GM18498 (cell line): ENCODE measurements at regions not wholly inside any gene's neighbourhood (a gene's known extent, or its start where the extent isn't known, plus 50 kb on each side); places are given as distances from the start of the nearest gene placed in this dataset.

ENCODE experiments used
- ATAC-seq: cut with Tn5 transposase; IDR thresholded peaks from one replicate; pipeline ENCODE4 v1.9.1; 2021; ENCODE audit warnings: mild to moderate bottlenecking, moderate library complexity; ENCODE audit not compliant: unreplicated experiment

DNA sequence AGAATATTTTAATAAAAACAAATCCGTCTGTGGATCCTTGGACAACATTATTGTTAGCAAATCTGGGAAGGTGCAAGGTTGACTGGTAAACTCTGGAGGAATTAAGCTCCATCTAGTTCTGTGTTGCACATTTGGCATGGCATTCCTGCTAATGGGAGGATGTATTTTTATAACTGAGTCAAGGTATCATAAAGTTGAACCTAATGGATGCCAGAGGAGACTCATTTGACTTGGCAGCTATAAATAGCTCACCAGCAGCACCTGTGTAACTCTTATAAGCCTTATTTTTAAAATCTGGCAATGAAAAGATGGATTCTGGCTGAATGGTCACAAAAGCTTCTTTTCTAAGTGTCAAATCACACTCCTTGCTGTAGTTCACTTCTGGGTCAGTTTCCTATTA is 118.5 kb upstream of the ADAMTS5 start:
- ATAC-seq: no peak

DNA sequence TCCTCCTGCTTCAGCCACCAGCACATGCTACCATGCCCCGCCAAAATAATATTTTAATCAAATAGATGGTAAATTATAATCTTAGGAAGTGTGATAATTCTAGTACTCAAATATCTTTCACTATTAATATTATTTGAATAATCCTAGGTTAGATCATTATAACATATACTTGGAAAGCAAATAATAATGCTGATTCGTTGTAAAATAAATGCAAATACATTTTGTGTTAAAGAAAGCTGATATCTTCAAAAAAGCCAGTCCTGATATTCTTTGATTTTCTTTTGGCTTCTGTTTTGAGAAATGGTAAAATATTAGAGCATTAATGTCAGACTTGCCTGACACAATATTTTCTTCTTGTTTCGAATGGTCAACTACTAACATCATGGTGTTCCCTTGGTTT is 116.3 kb upstream of the ADAMTS5 start:
- ATAC-seq: no peak

DNA sequence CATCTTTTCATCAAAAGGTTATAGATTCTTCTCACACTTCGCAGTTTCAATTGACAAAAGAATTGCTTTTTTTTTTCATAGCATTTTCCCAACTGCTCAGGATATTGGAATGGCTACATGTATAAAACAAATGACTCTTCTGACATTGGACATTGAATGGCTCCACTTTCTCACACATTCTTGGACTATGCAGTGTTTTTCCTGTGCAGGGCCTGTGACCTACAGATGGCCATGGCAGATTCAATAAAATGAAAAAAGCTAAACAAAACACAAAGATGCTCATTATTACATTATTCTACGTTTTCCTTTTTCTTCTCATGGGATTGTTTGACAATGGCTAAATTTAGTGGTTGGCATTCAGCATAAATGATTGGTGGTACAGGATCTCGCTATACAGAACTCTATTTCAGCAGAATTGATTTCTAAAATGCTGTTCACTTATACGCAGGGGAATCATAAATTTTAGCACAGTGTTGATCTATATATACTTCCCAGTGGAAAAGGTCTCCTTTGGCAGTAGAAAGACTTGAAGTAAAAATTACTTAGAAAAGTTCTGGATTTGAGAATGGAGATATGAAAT is 115.6 kb upstream of the ADAMTS5 start:
- ATAC-seq: no peak

DNA sequence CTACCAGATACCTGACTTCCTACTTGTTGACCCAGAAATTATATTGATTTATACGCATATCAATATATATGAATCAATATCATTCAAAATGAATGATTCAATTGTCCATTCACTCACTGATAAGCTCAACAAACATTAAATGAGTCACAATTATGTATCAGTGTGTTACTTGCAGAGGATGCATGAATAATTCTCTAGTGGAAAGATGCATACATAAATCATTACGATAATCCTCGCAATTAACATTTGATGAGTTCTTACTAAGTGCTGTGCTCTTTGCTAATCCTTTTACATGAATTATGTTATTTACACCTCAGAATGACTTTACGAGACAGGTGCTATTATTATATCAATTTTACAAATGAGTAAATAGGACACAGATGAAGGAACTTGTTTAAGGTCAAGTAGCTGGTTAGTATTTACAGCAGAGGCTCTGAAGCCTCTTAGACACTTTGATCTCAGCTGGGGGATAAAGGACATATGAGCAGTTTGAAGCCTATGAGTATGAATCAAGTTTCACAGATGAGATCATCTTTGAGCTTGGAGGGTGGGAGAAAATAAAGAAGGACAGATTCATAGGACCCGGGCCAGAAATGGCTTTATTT is 112.8 kb upstream of the ADAMTS5 start:
- ATAC-seq: no peak

DNA sequence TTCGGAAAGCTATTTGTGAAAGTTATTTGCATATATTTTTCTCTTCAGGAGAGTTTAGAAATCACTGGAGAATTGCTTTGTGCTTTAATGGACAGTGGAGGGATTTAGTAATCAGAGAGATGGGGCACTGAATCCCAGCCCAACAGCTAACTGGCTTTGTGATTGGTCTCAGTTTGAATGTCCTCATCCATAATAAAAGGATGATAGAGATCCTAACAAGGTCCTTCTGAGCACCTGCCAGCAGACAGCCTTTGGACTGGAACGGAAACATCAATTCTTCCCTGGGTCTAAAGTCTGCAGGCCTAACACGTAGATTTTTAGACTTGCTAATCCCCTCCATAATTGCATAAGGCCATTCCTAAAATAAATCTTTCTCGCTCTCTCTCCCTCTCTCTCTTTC is 112.0 kb upstream of the ADAMTS5 start:
- ATAC-seq: no peak

DNA sequence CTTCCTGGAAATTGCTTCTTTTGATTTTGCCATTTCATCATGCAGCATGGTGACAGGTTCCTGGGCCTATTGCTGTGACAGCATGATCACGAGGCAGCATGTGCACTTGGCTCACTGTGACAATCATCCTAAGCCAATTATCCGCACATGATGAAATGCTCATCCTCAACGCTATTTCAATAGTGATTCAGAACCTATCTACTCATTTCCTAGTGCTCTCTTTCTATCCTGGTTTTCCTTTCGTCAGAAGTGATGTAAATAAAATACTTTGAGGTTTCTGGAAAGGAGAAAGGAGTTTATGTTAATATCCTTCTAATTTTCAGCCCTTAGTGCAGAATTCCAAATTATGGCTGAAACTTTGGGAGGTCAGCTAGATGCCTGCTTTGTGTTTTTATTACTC is 110.6 kb upstream of the ADAMTS5 start:
- no peak for ATAC-seq

DNA sequence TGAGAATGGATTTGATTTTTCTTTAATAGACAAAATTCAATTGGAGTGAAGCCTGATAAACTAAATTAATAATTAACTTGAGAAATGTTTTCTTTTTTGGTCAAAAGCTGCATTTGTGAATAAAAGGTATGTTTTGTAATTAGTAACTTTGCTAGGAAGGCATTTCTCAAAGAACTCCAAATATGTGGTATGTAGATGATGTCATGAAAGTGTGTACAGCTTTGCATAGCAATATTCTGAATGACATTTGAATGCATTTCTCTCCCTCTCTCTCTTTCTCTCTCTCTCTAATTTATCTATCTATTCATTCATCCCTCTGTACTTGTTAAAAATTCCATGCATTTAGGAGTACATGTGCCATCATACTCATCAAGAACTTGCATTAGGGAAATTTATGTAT is 109.1 kb upstream of the ADAMTS5 start:
- ATAC-seq: no peak

DNA sequence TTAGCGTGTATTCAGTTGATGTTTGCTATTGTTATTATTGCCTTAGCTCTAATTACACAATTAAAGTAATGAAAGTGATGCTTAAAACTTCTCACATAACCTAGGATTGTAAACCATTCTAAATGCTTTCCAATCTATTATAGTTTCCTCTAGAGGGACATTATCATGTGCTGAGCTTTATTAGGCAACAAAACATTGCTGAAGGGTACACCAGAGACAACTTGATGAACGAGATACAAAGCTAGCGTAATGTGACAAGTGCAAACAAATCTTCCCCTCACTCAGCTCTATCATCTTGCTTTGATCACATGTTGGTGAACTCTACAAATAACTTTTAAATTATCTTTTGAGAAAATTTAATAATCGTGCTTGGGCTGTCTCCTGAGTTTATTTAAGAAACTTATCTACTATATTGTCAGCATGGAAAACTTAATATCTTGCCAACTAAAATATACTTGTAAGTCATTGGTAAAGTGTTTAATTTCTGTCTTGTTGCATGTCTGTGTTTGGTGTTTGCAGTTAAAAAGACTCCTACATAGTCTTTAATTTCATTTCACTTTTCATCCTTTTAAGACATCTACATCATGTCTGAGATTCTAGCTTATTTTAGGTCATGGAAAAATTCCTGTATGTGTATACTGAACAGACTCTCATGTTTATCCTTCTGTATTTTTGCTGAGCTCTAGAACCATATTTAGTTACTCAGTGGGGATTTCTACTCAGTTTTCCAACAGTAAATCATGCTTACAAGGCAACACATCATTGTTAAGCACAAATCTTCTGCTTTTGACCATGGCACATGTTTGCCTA is 104.2 kb upstream of the ADAMTS5 start:
- ATAC-seq: no peak

DNA sequence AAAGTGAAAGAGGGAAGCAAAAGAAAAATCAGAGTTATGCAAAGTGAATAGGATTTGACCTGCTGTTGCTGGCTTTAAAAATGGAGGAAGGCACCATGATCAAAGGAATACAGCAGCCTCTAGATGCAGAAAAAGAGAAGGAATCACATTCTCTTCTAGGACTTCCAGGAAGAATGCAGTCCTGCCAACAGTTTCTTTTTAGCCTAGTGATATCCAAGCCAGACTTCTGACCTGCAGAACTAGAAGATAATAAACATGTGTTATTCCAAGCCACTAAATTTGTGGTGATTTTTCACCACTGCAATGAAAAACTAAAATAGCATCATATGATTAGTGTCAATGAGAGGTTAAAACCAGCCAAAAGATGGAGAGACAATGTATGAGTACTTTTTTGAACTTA is 101.9 kb upstream of the ADAMTS5 start:
- no peak for ATAC-seq

DNA sequence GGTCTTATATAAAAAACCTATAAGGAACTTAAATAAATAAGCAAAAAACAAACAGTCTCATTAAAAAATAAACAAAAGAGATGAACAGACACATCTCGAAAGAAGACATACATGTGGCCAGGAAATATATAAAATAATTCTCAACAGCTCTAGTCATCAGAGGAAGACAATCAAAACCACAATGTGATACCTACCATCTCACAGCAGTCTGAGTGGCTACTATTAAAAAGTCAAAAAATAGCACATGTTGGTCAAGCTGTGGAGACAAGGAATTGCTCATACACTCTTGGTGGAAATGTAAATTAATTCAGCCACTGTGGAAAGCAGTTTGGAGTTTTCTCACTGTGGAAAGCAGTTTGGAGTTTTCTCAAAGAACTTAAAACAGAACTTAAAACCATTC is 100.3 kb upstream of the ADAMTS5 start:
- no peak for ATAC-seq

DNA sequence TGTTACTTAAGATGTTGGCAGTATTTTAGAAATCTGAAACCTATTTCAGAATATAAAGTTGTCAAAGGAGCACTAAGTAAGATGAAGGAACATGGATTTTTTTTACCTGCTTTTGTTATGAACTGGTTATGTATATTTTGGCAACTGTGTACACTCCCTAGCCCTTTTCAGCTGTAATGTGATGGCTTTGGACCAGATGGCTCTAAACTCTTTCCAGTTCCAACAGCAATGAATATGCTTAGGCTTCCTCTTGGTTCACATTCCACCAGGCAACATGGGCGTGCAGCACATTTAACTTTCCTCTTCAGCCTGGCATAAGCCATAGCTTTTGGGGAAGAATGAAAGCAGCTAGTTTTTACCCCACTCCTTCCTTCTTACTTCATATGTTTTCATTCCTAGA is 95.6 kb upstream of the ADAMTS5 start:
- no peak for ATAC-seq

DNA sequence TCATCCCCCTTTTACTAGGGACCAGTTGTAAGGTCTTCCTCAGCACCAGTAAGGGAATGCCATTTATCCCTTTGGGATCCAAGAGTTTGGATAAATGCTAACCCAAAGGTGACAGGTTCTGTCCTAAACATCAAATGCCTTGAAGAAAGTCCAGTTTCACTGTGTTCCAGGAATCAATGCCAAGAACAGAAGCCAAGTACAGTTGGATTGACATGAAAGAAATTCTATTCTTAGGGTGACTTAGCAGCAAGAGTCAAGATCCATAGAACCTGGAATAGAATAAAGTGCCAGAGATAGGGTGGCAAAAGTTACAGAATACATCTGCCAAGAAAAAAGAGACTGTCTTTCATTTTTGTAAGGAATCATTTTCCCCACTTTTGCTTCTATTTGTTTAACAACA is 94.9 kb upstream of the ADAMTS5 start:
- no peak for ATAC-seq

DNA sequence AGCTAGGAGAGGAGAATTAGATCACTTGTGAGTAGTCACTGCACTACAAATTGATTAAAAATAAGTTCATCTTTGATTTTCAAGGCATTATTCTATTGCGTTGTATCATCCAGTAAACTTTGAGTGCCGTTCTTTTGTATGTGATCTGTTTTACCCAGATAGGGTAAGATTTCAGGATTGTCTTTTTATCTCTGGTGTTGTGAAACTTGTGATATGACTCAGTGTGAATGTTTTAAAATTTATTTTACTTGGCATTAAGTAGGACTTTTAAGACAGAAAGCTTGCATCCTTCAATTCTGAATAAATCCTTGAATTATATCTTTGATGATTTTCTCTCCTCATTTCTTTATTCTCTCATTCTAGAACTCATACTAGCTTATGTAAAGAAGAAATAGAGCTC is 93.3 kb upstream of the ADAMTS5 start:
- ATAC-seq: no peak

DNA sequence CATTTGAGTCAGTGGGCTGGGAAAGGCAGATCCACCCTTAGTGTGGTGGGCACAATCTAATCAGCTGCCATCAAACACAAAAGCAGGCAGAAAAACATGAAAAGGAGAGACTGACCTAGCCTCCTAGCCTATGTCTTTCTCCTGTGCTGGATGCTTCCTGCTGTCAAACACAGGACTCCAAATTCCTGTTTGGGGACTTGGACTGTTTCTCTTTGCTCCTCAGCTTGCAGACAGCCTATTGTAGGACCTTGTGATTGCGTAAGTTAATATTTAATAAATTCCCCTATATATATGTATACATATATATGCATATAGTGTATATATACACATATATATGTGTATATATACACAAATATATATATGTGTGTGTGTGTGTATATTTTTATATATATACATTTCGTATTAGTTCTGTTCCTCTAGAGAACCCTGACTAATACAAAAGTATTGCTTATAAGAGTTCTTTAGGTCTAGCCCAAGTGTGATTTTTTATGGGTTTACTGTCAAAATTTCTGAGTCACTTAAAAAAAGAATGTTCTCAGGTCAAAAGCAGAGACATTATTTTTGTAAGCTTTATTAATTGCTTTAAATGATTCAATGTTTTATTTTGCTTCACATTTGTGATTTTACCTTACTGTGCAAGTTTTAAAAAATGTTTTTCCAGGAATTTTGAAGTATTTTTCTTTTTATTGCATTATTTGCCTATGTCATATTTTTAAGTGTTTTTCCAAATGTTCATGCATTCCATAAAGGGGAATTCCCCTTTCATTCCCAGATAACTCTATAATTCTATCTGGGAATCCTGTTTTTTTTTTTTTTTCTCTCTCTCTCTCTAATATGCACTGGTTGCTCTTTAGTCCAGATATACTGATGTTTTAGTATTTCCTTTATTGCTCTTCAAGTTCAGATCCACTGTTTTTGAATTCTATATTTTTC is 92.1 kb upstream of the ADAMTS5 start:
- ATAC-seq: no peak

DNA sequence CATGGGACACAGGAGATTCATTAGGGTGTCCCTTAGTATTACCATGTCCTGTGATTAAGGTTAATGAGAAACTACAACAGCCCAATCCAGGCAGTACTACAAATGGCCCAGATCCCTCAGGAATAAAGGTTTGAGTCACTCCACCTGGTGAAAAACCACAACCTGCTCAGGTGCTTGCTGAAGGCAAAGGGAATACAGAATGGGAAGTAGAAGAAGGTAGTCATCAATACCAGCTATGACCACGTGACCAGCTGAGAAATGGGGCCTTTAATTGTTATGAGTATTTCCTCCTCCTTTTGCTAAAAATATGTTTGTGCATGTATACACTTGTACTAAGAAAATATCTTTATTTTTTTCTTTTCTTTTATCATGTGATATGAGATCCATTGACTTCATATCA is 91.1 kb upstream of the ADAMTS5 start:
- no peak for ATAC-seq

DNA sequence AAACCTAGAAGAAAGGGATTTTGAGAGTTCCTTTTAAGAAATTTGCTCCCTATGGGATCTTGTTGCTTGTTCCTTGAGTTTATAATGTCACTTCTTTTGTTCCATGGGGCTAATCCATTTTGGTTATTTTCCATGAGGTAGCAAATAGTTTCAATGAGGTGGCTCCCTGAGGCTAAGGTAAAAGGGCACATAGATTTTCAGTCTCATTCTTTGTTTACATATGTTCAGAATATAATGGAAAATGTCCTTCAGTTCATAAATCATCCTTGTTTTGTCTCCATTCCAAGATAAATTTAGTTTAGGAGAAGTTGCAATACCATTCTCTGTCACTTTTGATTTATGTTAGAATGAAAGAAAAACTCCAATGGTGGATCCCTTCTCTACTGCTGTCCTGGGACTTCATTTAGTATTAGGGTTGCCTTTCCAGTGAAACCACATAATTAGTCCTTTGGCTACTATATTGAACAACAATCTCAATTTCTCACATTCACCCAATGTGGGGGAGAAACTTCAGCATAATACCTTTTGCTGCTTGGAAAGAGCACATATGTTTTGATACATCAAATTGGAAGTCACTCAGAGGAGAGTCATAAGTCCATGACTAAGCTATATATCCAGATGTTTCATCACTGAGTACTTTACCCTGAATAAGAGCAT is 80.9 kb upstream of the ADAMTS5 start:
- no peak for ATAC-seq

DNA sequence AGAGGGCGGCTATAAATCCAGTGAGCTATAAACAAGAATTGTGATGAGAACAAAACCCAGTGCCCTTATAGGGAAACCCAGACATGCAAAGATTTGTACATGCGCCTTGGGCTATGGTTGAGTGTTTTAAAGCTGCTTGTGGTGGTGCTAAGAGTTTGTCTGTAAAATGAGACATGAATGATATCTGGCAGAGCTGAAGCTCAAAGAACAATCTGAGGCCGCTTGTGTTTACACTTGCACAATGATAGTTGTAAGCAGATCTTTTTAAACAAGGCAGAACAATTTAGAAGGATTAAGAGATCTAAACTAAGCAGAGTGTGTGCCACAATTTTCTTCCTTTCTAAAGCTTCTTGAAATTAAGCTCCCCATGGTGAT is 80.4 kb upstream of the ADAMTS5 start:
- no peak for ATAC-seq

DNA sequence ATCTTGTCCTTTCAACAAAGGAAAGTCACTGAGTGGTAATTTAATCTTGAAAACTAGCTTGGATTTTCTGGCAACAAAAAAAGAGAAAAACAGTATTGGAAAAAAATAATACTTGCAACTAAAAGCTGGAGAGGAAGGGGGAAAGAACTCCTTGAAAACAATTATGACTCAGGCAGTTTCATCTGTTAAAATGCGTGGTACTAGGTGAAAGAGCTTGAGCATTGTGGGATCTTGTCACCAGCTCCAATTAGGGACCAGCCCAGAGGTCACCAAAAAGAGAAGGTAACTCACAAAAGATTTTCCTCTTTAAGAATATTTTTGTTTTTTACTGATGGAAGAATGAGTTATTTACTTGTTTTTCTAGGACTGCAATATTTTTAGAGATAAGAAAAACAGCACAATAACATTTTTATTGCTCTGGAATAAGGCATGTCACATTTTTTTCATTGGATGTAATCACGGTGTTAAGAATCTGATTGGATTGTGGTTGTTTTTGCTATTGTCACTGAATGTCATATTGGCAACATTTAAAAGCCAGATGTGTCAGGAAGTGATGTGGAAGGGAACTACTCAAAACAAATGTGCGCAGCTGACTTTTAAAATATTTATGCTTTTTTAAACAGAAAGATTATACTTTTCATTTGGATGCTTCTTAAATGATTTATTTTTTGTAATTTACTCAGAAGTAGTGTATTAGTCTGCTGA is 78.5 kb upstream of the ADAMTS5 start:
- ATAC-seq: no peak

DNA sequence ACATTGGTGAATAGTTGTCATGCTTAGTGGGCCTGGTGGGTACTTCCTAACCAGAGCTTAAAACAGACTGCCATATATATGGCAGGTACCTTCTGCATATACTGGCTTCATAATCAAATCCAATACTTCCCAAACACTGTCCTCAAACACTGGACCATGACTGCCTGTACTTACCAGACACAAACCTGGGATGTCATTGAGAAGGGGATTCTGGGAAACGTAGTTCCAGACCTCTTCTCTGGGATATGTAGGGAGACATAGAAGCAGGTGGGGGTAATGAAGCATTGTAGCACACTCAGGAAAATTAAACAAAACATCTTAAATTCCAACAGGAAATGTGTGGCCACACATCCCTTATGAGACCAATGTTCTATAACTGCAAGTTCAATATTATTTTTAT is 76.5 kb upstream of the ADAMTS5 start:
- ATAC-seq: no peak

DNA sequence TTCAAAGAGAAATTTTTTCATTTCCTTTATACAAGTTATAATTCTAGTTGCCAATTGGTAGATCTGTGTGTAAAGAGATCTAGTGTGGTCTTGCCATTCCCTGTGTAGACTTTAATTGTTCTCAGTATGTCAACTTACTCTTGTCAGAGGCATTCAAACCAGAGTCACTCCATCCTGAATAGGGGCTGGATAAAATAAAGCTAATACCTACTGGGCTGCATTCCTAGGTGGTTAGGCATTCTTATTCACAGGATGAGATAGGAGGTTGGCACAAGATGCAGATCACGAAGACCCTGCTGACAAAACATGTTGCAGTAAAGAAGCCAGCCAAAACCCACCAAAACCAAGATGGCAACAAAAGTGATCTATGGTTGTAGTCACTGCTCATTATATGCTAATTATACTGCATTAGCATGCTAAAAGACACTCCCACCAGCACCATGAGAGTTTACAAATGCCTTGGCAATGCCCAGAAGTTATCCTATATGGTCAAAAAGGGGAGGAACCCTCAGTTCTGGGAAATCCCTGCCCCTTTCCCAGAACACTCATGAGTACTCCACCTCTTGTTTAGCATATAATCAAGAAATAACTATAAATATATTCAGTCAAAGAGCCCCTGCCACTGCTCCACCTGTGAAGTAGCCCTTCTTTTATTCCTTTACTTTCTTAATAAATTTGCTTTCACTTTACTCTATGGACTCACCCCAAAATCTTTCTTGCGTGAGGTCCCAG is 74.0 kb upstream of the ADAMTS5 start:
- no peak for ATAC-seq
